ENCODE measurements at regions not wholly inside any gene's neighbourhood (a gene's known extent, or its start where the extent isn't known, plus 50 kb on each side); places are given as distances from the start of the nearest gene placed in this dataset.

DNA sequence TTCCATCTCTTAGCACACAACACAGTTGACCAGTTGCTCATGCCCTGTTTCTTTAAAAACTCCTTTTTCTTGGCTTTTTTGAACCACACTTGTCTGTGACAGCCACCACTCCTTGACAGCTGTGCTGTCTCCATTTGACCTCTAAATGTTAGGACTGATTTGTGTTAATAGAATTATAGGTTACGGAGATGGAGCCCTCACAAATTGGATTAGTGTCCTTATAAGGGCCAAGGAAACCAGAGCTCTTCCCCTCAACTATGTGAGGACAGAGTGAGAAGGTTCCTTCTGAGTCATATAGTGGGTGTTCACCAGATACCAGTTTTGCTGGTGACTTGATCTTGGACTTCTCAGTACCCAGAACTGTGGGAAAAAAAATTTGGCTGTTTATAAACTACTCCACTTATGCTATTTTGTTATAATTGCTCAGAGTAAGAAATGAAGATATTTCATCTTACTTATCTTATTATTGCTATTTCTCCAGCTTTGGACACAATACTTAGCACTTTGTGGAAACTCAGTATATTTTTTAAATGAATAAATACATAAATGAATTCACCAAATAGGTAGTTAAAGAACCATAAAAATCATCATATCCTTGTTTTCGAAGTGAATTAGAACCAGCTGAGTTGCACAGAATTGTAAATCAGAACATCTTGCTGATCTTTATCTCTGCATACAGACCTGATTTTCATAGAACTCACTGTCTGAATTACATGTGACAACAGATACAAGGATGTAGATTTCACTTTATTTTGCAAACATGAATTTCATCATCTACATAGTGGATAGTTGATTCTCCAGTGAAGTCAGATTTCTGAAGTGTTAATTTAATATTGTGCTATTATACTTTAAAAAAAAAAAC lies 598.5 kb upstream of the IRAK1BP1 start:
- H3K27ac Mint-ChIP-seq: no peak overlapping the region
- H3K9me3 Mint-ChIP-seq: peaks cover 0 to 32% (median 2%) of the 10 kb centered on the region in 6 donors
- H3K4me1 Mint-ChIP-seq: no peaks in the 10 kb centered on the region
- no peaks in the 10 kb centered on the region for H3K36me3 Mint-ChIP-seq
- H3K27me3 Mint-ChIP-seq (ENCODE audit: low read depth in 3 of 3): peaks cover 0 to 2% (median 2%) of the 10 kb centered on the region in 3 donors
- DNase-seq: no peak
- H3K4me3 Mint-ChIP-seq: no peak overlapping the region

DNA sequence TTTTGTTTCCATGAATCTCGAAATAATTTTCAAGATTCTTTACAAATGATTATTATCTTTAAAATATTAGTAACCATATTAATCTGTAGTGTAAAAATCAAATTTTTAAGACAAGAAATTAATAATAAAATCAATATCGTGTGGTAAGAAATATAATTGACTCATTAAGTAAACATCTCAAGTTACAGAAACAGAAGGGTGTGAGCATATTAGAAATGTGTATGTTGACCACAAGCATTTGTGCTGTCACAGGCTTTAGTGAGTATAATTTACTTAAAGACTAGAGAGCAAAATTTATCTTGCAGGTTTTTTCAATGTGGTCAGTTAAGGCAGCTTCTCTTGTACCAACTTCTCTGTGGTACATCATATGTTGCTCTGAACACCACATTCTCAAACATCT lies 566.5 kb upstream of the IRAK1BP1 start:
- DNase-seq: no peak
- Mint-ChIP-seq H3K4me1 (no peaks in the 10 kb centered on the region), H3K4me3 (no peak overlapping the region), H3K27me3 (ENCODE audit: low read depth in 3 of 3) (peaks cover 0 to 1% (median 0%) of the 10 kb centered on the region in 3 donors), H3K9me3 (peaks cover 0 to 31% (median under 1%) of the 10 kb centered on the region in 6 donors), H3K36me3 (no peaks in the 10 kb centered on the region), H3K27ac (no peak overlapping the region)

DNA sequence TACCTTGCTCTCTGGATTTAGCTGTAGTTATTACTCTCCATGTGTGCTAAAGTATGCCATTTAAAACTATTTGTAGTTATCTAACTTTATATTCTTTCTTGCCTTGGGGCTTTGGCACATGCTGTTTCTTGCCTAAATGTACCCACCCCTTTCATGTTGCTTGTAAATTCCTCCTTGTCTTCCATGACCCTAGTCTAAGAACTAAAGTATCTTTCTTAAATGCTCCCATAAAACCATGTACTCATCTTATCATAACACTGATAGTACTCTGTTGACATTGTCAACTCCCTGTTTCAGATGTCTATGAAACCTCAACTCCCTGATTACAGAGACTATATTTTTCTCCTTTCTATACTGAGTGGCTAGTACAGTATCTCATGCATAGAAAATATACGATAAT lies 564.9 kb upstream of the IRAK1BP1 start:
- H3K27ac Mint-ChIP-seq: no peak overlapping the region
- peaks cover 0 to 1% (median 0%) of the 10 kb centered on the region in 3 donors for H3K27me3 Mint-ChIP-seq (ENCODE audit: low read depth in 3 of 3)
- peaks cover 0 to 22% (median under 1%) of the 10 kb centered on the region in 6 donors for H3K9me3 Mint-ChIP-seq
- H3K4me3 Mint-ChIP-seq: no peak overlapping the region
- no peak for DNase-seq
- no peaks in the 10 kb centered on the region for H3K36me3 Mint-ChIP-seq
- no peaks in the 10 kb centered on the region for H3K4me1 Mint-ChIP-seq

DNA sequence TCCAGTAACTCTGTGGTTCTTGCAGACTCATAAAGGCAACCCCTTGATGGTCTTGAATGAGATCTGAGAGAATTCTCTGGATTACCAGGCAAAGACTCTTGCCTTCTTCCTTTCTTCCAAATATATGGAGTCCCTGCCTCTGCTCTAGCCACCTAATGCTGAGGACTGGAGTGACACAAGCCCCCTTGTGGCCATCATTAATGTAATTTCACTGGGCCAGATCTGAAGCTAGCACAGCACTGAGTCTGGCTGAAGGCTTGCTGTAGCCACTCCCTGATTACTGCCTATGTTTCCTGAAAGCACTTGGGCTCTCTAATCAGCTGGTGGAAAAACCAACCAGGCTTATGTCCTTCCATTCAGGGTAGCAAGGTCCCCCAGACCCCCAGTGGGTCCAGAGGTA lies 559.3 kb upstream of the IRAK1BP1 start:
- Mint-ChIP-seq H3K4me3 (no peak overlapping the region), H3K9me3 (peaks cover 0 to 28% (median 8%) of the 10 kb centered on the region in 6 donors), H3K27me3 (ENCODE audit: low read depth in 3 of 3) (no peaks in the 10 kb centered on the region), H3K4me1 (no peaks in the 10 kb centered on the region), H3K27ac (no peak overlapping the region), H3K36me3 (no peaks in the 10 kb centered on the region)
- no peak for DNase-seq

DNA sequence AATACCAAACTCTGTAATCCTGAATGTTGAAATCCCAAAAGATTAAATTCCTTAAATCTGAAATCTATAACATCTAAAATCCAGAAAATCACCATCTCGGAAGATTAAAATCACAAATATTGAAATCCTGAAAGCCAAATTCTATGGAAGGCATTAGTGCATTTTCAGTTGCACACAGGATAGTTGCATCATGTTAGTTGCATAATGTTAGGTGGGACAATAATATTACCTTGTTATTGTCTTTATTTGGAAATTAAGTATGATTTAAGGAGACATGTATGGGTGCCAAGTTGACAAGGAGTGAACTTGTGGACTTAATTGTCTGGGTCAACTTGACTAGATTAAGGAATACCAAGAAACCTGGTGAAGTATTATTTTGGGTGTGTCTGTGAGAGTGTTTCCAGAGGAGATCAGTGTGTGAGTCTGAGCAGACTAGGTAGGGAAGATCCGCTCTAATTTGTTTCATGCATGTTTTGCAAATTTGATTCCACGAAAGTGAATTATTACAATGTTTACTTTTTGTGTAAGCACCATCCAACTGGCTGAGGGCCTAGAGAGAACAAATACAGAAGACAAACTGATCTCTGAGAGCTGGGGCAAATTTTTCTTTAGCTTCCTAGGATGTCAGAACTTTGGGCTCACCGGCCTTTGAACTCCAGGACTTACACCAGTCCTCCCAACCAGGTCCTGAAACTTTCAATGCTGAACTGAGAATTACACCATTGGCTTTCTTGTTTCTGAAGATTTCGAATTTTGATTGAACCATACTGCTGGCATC lies 545.1 kb upstream of the IRAK1BP1 start:
- H3K27ac Mint-ChIP-seq: no peak overlapping the region
- H3K36me3 Mint-ChIP-seq: no peaks in the 10 kb centered on the region
- no peak overlapping the region for H3K4me3 Mint-ChIP-seq

DNA sequence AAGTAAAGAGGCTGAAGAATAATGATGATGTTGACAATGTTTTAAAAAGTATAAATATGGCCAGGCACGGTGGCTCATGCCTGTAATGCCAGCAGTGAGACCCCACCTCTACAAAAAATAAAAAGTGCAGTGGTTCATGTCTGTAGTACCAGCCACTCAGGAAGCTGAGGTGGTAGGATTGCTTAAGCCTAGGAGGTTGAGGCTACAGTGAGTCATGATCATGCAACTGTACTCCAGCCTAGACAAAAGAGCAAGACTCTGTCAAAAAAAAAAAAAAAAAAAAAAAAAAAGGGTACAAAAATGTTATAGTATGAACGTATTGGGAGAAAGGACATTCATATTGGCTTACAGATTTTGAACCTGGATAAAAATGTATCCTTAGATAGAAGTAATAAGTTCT lies 543.1 kb upstream of the IRAK1BP1 start:
- H3K9me3 Mint-ChIP-seq: peaks cover 3 to 17% (median 9%) of the 10 kb centered on the region in 6 donors
- no peaks in the 10 kb centered on the region for H3K27me3 Mint-ChIP-seq (ENCODE audit: low read depth in 3 of 3)
- no peak for DNase-seq
- H3K27ac Mint-ChIP-seq: no peak overlapping the region
- H3K4me3 Mint-ChIP-seq: no peak overlapping the region
- no peaks in the 10 kb centered on the region for H3K36me3 Mint-ChIP-seq
- H3K4me1 Mint-ChIP-seq: no peaks in the 10 kb centered on the region

More for the DNA sequence above, 545.1 kb upstream of the IRAK1BP1 start:
- no peaks in the 10 kb centered on the region for H3K27me3 Mint-ChIP-seq (ENCODE audit: low read depth in 3 of 3)
- no peak for DNase-seq
- peaks cover 0 to 15% (median 8%) of the 10 kb centered on the region in 6 donors for H3K9me3 Mint-ChIP-seq
- no peaks in the 10 kb centered on the region for H3K4me1 Mint-ChIP-seq

DNA sequence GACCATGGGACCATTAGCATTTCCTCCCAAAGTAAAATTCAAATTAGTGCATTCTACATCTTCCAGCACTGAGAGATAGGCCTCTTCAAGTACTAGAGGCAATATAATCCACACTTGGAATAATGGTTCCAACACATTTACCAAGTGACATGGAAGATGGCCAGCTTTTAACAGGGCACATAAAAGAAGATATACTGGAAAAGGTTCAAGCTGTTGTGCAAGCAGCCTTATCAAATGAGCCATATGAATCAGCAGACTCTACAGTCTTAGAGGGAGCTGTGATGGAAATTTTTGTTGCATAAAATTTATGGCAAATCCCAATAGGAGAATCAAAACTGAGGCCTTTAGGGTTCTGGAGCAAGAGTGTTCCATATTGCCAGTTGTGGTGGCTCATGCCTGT lies 526.6 kb upstream of the IRAK1BP1 start:
- Mint-ChIP-seq H3K4me3 (no peak overlapping the region), H3K36me3 (no peaks in the 10 kb centered on the region), H3K9me3 (peaks cover 6 to 58% (median 17%) of the 10 kb centered on the region in 6 donors), H3K27ac (no peak overlapping the region), H3K4me1 (no peaks in the 10 kb centered on the region), H3K27me3 (ENCODE audit: low read depth in 3 of 3) (no peaks in the 10 kb centered on the region)
- DNase-seq: no peak

DNA sequence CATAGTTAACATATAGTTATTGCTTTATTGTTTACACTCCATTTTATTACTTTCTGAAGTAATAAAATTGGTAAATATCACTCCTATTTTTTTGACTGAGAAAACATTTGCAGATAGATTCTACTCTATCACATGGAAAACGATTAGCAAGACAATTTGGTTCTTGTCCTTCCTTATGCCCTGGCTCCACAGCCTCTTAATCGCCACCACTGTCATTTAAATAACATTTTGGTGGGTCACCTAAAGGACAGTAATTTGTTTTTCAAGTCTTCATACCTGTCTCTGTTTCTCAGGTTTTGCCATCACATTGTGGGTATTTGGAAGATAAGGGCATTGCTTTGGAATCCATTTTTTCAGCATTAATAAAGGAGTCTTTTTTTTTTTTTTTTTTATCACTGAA lies 521.5 kb upstream of the IRAK1BP1 start:
- no peak overlapping the region for H3K4me3 Mint-ChIP-seq
- peaks cover 1 to 47% (median 17%) of the 10 kb centered on the region in 6 donors for H3K9me3 Mint-ChIP-seq
- H3K27ac Mint-ChIP-seq: no peak overlapping the region
- no peaks in the 10 kb centered on the region for H3K27me3 Mint-ChIP-seq (ENCODE audit: low read depth in 3 of 3)
- DNase-seq: no peak
- no peaks in the 10 kb centered on the region for H3K36me3 Mint-ChIP-seq
- H3K4me1 Mint-ChIP-seq: no peaks in the 10 kb centered on the region

DNA sequence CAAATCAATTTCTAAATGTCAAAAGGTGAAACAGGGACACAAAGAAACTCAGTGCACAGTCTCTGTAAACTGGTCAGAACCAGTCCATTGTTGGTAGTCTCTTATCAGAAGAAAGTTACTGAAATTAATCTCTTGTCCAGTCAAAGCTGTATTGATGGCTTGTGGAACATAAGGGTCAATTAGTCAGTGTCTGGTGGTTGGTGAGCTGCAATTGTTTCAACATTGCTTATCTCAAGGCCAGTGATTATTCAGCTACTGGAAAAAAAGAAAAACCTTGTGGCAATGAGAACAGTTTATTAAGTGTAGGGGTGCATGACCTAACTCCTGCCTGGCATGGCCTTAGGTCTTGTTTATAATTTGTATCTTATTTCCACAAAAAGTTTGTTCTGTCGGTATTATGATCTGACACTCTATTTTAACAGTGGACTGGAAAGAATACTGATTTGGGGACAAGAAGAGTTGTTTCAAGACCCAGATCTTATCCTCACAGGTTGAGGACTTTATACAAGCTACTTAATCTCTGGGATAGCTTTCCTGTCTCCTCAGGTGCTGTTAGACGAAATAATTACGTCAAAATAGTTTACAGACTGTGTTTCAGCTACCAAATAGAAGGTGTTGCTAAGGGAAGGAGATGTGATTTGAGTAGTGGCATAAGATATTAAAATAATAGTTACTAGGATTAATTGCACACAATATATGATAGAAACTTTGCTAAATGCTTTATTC lies 520.0 kb upstream of the IRAK1BP1 start:
- H3K36me3 Mint-ChIP-seq: no peaks in the 10 kb centered on the region
- no peak overlapping the region for H3K4me3 Mint-ChIP-seq
- no peak for DNase-seq
- no peaks in the 10 kb centered on the region for H3K27me3 Mint-ChIP-seq (ENCODE audit: low read depth in 3 of 3)
- H3K9me3 Mint-ChIP-seq: peaks cover 4 to 39% (median 17%) of the 10 kb centered on the region in 6 donors
- no peaks in the 10 kb centered on the region for H3K4me1 Mint-ChIP-seq
- no peak overlapping the region for H3K27ac Mint-ChIP-seq

DNA sequence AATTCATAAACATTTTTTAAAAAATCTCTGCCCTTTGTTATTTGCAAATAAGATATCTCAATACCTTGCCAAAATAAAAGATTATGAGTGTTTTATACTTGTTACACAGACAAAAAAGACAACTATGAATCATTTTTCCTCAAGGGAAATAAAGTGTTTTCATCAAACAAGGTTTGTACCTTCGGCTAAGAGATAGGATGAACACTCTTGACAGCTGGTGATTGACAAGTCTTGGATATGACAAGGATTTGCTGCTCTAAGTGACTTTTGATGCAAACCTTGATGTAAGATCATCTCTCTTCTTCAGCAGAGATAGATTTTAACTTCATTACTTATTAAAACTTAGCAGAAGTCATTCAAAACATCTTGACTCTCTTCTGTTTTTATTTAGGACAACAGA lies 514.3 kb upstream of the IRAK1BP1 start:
- no peaks in the 10 kb centered on the region for H3K36me3 Mint-ChIP-seq
- H3K4me1 Mint-ChIP-seq: no peaks in the 10 kb centered on the region
- peaks cover 0 to 3% (median 1%) of the 10 kb centered on the region in 3 donors for H3K27me3 Mint-ChIP-seq (ENCODE audit: low read depth in 3 of 3)
- H3K9me3 Mint-ChIP-seq: peaks cover 7 to 34% (median 23%) of the 10 kb centered on the region in 6 donors
- no peak overlapping the region for H3K4me3 Mint-ChIP-seq
- H3K27ac Mint-ChIP-seq: no peak overlapping the region
- DNase-seq: no peak

DNA sequence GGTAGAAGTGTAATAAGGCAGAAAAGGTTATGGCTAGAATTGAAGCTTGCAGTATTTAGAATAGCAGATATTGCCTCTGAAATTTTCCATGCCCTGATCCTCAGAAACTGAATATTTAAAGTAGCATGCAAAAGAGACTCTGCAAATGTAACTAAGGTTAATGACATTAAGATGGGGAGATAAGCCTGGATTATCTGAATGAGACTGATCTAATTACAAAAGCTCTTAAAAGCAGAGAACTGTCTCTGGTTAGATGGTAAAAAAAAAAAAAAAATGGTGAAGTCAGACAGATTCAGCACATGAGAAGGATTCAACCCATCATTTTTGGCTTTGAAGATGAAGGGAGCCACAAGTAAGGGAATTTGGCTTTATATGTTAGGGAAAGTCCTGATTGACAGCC lies 503.7 kb upstream of the IRAK1BP1 start:
- Mint-ChIP-seq H3K9me3 (peaks cover 8 to 49% (median 19%) of the 10 kb centered on the region in 6 donors), H3K36me3 (no peaks in the 10 kb centered on the region), H3K27me3 (ENCODE audit: low read depth in 3 of 3) (no peaks in the 10 kb centered on the region), H3K4me1 (no peaks in the 10 kb centered on the region), H3K4me3 (no peak overlapping the region), H3K27ac (no peak overlapping the region)
- DNase-seq: no peak

DNA sequence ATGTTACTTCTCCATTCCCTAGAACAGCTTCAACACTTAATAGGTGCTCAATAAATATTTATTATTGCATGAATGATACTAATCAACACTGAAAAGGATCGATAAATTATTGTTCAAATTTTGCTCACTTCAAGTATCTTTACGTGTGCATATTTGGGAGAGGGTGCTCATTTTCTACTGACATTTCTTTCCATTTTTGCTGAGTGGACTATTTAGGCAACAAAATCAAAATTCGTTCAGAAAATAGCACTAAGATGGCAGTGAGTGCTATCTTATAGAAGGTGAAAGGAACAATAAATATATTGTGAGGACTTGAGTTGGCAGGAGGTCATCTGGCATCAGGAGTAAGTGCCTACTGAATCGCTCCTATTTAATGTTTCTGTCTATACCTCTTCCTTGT lies 501.9 kb upstream of the IRAK1BP1 start:
- no peak for DNase-seq
- H3K27me3 Mint-ChIP-seq (ENCODE audit: low read depth in 3 of 3): no peaks in the 10 kb centered on the region
- peaks cover 10 to 59% (median 21%) of the 10 kb centered on the region in 6 donors for H3K9me3 Mint-ChIP-seq
- no peaks in the 10 kb centered on the region for H3K36me3 Mint-ChIP-seq
- no peaks in the 10 kb centered on the region for H3K4me1 Mint-ChIP-seq
- H3K27ac Mint-ChIP-seq: no peak overlapping the region
- no peak overlapping the region for H3K4me3 Mint-ChIP-seq

DNA sequence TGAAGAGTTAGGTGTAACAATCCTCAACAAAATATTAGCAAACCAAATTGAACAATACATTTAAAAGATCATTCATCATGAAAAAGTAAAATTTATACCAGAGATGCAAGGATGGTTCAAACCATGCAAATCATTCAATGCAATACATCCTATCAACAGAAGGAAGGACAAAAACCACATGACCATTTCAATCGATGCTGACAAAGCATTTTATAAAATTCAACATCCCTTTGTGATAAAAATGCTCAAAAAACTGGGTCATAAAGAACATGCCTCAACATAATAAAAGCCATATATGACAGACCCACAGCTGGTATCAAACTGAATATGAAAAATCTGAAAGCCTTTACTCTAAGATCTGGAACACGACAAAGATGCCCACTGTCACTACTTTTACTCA lies 490.3 kb upstream of the IRAK1BP1 start:
- no peak for DNase-seq
- H3K36me3 Mint-ChIP-seq: no peaks in the 10 kb centered on the region
- no peak overlapping the region for H3K27ac Mint-ChIP-seq
- peaks cover 0 to 2% (median 2%) of the 10 kb centered on the region in 3 donors for H3K27me3 Mint-ChIP-seq (ENCODE audit: low read depth in 3 of 3)
- peaks cover 15 to 60% (median 30%) of the 10 kb centered on the region in 6 donors for H3K9me3 Mint-ChIP-seq
- no peak overlapping the region for H3K4me3 Mint-ChIP-seq
- H3K4me1 Mint-ChIP-seq: no peaks in the 10 kb centered on the region

DNA sequence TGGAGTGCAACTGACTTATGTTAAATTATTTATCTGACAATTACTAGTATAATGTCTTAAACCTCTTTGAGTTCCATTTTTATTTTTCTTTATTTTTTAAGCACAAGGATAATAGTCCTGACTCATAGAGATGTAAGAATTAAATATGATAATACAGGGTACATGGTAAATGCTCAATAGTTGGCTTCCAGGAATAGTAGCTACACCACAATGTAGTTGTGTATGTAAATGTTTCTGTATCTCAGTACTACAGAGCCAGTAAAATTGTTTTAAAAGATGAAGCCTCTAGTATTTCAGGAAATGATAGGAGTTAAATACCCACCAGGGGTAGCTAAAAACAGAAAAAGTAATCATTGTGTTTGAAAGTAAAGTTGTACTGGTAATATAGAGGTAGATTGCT lies 487.4 kb upstream of the IRAK1BP1 start:
- no peak for DNase-seq
- no peak overlapping the region for H3K27ac Mint-ChIP-seq
- H3K4me3 Mint-ChIP-seq: no peak overlapping the region
- H3K27me3 Mint-ChIP-seq (ENCODE audit: low read depth in 3 of 3): peaks cover 0 to 2% (median 2%) of the 10 kb centered on the region in 3 donors
- no peaks in the 10 kb centered on the region for H3K36me3 Mint-ChIP-seq
- H3K4me1 Mint-ChIP-seq: no peaks in the 10 kb centered on the region
- H3K9me3 Mint-ChIP-seq: peaks cover 15 to 48% (median 31%) of the 10 kb centered on the region in 6 donors

All from immature natural killer cell (primary cell).